ENCODE measurements at regions not wholly inside any gene's neighbourhood (a gene's known extent, or its start where the extent isn't known, plus 50 kb on each side); places are given as distances from the start of the nearest gene placed in this dataset.

DNA sequence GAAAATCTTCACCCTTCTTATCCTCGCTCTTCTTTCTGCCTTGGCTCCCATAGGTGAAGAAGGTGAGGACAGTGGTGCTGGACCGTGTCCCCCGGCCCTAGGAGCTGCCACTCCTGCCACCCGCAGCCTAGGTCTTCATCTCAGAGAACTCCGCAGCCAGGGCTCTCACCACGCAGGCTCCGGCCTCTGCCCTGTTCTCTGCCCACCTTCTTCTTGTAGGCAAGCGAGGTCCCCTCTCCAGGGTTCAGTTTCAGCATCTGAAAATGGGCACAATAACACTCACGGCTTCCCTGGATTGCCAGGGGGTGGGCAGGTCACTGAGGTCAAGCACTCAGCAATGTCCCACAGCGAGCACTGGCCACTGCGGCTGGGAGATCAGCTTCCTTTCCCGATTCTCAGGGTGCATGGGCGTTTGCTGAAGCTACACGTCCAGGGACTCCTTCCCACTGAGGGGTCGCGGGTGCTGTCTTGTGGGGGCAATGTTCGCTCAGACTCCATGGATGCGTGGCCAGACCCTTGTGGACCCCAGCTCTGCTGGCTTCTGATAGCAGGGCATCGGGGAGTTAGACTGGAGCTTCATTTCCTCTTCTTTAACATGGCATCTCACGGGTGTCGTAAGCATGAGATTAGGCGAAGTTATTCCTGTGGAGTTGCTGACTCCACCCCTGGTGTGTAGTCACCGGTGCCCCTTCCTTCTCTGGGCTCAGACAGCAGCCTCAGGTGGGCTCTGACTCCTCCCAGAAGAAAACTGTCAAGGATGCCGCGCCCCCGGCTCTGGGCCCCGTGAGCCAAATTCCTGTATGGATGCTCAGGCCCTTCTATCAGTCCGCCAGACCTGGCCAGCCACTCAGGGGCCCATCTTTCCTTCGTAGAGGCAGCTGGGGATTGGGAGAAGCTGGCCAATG, 145.1 kb upstream of the IRX2 start:
- Histone ChIP-seq H3K4me3 (ENCODE audit: low read length) (no peak overlapping the region), H3K4me1 (ENCODE audit: insufficient read depth, low read length) (no peaks in the 10 kb centered on the region), H3K36me3 (ENCODE audit: insufficient read depth, low read length) (no peaks in the 10 kb centered on the region), H2AFZ (ENCODE audit: low read depth, low read length) (no peak overlapping the region), H3K27me3 (ENCODE audit: insufficient read depth, low read length) (no peaks in the 10 kb centered on the region), H3K9me3 (ENCODE audit: low read length) (no peaks in the 10 kb centered on the region)

DNA sequence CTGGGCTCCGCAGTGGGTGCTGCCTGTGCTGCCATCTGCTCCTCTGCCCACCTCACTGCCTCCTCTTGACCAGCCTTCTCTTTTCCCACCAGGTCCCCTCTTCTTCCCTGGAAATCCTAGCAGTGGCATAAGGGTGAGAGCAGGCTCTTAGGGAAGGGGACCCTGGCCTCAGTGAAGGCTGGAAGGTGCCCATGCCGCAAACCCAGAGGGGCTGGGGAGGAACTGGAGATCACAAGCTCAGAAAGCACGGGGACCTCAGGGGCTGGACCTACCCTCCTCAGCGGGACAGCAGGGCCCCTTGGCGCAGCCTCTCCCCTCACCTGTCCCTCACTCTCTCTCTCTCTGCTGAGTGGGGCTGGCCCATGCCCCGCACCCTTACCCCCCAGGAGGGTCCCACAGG, 144.4 kb upstream of the IRX2 start:
- no peaks in the 10 kb centered on the region for H3K36me3 ChIP-seq (ENCODE audit: insufficient read depth, low read length)
- H3K4me3 ChIP-seq (ENCODE audit: low read length), result no peak overlapping the region
- no peaks in the 10 kb centered on the region for H3K27me3 ChIP-seq (ENCODE audit: insufficient read depth, low read length)
- no peaks in the 10 kb centered on the region for H3K4me1 ChIP-seq (ENCODE audit: insufficient read depth, low read length)
- H2AFZ ChIP-seq (ENCODE audit: low read depth, low read length), result no peak overlapping the region
- H3K9me3 ChIP-seq (ENCODE audit: low read length), result no peaks in the 10 kb centered on the region

DNA sequence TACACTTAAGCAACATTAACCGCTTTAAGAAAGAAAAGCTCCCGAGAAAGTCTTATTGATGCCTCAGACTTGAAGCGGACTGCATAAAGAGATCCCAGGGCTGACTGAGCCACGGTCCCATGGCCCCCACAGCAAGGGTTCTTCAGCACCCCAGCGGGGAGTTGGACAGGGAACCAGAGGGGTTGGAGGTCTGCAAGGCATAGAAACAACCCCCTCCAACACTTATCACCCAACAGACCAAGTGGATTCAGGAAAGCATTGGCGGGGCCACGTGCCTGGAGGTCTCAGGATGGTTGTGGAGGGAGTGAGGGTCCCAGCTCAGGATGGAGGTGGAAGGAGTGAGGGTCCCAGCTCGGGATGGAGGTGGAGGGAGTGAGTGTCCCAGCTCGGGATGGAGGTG, 143.7 kb upstream of the IRX2 start:
- H3K9me3 ChIP-seq (ENCODE audit: low read length), result no peaks in the 10 kb centered on the region
- H3K27me3 ChIP-seq (ENCODE audit: insufficient read depth, low read length), result no peaks in the 10 kb centered on the region
- no peak overlapping the region for H3K4me3 ChIP-seq (ENCODE audit: low read length)
- H3K36me3 ChIP-seq (ENCODE audit: insufficient read depth, low read length), result no peaks in the 10 kb centered on the region
- no peaks in the 10 kb centered on the region for H3K4me1 ChIP-seq (ENCODE audit: insufficient read depth, low read length)
- no peak overlapping the region for H2AFZ ChIP-seq (ENCODE audit: low read depth, low read length)

DNA sequence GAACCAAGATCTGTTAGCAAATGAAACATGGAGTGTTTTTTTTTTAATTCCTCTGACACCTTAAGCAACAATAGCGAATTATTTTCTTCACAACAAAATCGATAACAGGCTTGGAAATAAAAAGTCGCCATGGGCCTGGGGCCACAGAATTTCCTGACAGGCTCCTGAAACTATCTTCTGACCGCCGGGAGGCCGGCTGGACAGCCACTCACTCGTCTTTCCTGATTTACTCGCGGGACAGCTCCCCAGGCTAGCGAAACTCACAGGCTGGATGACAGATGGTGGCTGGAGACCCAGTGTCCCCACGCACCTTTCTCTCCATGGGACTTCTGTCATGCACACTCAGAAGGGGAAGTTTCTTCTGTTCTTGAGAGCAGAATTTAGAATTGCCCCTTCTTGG, 143.3 kb upstream of the IRX2 start:
- H3K9me3 ChIP-seq (ENCODE audit: low read length), result no peaks in the 10 kb centered on the region
- H3K4me1 ChIP-seq (ENCODE audit: insufficient read depth, low read length), result no peaks in the 10 kb centered on the region
- H3K36me3 ChIP-seq (ENCODE audit: insufficient read depth, low read length), result no peaks in the 10 kb centered on the region
- no peak overlapping the region for H3K4me3 ChIP-seq (ENCODE audit: low read length)
- H3K27me3 ChIP-seq (ENCODE audit: insufficient read depth, low read length), result no peaks in the 10 kb centered on the region
- H2AFZ ChIP-seq (ENCODE audit: low read depth, low read length), result no peak overlapping the region

DNA sequence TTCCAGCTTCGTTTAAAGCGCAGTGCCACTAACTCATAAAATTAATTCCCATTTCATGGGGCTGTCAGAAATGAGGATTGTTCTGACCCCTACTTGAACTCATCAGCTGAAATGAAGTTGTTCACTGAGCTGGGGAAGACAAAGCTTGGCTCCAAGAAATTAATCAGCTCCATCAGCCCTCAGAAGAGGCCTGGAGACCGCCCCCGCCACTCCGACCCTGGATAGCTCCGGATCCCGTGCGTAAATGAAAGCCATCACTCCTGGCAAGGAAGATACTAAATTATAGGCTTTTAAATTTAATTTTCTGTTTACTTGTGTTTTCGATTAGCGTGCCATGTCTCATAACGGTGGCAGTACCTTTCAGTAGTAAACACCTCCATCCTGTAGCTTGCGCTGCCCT, 142.8 kb upstream of the IRX2 start:
- no peaks in the 10 kb centered on the region for H3K9me3 ChIP-seq (ENCODE audit: low read length)
- no peak overlapping the region for H2AFZ ChIP-seq (ENCODE audit: low read depth, low read length)
- H3K27me3 ChIP-seq (ENCODE audit: insufficient read depth, low read length), result no peaks in the 10 kb centered on the region
- H3K4me3 ChIP-seq (ENCODE audit: low read length), result no peak overlapping the region
- no peaks in the 10 kb centered on the region for H3K36me3 ChIP-seq (ENCODE audit: insufficient read depth, low read length)
- no peaks in the 10 kb centered on the region for H3K4me1 ChIP-seq (ENCODE audit: insufficient read depth, low read length)

DNA sequence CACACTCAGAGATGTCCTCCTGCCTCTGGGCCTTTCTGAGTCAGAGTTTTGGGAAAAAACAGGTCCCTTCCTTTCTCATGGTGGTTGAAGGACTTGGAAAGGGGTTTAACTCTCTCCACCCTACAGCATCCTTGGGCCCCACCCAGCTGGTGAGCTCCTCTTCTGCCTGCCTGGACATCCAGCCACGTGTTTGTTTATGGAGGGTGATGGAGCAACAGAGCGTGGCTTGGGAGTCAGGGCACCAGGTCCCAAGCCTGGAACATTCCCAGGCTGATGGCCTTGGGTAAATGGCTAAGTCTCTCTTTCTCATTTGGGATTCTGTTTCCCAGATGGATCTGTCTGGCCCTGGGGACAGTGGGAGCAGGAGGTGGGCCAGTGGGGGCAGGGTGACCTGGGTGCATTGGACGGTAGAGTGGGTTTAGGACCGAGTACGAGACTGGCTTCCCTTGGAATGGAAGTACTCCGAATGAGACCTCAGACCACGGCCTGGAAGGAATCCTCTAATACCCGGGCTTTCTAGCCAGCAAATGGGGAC, 141.1 kb upstream of the IRX2 start:
- H3K36me3 ChIP-seq (ENCODE audit: insufficient read depth, low read length), result no peaks in the 10 kb centered on the region
- H2AFZ ChIP-seq (ENCODE audit: low read depth, low read length), result no peak overlapping the region
- H3K9me3 ChIP-seq (ENCODE audit: low read length), result no peaks in the 10 kb centered on the region
- no peak overlapping the region for H3K4me3 ChIP-seq (ENCODE audit: low read length)
- H3K27me3 ChIP-seq (ENCODE audit: insufficient read depth, low read length), result no peaks in the 10 kb centered on the region
- no peaks in the 10 kb centered on the region for H3K4me1 ChIP-seq (ENCODE audit: insufficient read depth, low read length)

DNA sequence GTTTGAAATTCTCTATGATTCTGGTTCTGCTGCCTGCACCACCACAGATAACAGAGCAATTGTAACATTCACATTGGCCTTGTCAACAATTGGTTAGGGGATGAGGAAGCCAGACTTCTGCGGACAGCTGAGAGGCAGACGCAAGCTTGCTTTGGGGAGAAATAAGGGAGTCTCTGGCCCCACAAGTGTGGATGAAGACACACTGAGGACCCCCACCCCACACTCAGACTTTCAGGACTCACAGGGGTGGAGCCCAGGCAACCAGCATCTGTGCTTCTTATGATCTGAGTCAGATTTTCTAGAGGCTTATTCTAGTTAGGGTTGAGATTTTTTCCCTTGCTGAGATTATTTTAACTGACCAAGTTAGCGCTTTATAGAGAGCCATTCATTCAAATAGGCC, 140.3 kb upstream of the IRX2 start:
- Histone ChIP-seq H3K4me3 (ENCODE audit: low read length) (no peak overlapping the region), H3K4me1 (ENCODE audit: insufficient read depth, low read length) (no peaks in the 10 kb centered on the region), H3K9me3 (ENCODE audit: low read length) (no peaks in the 10 kb centered on the region), H2AFZ (ENCODE audit: low read depth, low read length) (no peak overlapping the region), H3K27me3 (ENCODE audit: insufficient read depth, low read length) (no peaks in the 10 kb centered on the region), H3K36me3 (ENCODE audit: insufficient read depth, low read length) (no peaks in the 10 kb centered on the region)

DNA sequence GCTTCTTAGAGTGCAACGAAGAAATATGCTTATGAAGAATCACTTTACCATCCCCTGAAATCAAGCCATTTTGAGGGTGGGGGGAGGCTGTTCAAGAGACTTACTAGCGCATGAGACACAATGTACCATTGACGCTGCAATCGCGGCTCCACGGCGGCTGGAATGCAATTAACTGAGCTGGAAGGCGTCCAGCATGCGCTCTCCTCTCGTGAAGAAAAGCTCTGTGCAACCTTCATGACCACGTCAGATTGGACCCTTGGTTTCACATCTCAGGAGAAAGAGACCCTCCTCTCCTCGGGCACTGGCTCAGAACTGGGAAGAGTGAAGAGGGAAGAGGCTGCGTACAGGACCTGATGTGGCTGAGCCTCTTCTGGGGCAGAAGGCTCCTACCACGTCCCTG, 138.5 kb upstream of the IRX2 start:
- H3K36me3 ChIP-seq (ENCODE audit: insufficient read depth, low read length), result no peaks in the 10 kb centered on the region
- no peak overlapping the region for H2AFZ ChIP-seq (ENCODE audit: low read depth, low read length)
- H3K4me1 ChIP-seq (ENCODE audit: insufficient read depth, low read length), result no peaks in the 10 kb centered on the region
- no peaks in the 10 kb centered on the region for H3K9me3 ChIP-seq (ENCODE audit: low read length)
- no peak overlapping the region for H3K4me3 ChIP-seq (ENCODE audit: low read length)
- no peaks in the 10 kb centered on the region for H3K27me3 ChIP-seq (ENCODE audit: insufficient read depth, low read length)

DNA sequence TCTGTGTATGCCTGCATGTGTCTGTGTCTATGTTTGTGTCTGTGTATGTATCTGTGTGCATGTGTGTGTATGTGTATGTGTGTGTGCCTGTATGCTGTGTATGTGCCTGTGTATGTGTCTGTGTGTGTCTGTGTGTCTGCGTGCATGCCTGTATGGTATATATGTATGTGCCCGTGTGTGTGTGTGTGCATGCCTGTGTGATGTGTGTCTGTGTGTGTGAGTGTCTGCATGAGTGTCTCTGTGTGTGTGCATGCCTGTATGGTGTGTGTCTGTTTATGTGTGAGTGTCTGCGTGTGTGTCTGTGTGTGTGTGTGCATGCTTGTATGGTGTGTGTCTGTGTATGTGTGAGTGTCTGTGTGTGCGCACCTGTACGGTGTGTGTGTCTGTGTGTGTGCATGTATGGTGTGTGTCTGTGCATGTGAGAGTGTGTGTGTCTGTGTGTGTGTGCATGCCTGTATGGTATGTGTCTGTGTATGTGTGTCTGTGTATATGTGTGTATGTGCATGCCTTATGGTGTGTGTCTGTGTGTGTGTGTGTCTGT, 137.1 kb upstream of the IRX2 start:
- no peaks in the 10 kb centered on the region for H3K9me3 ChIP-seq (ENCODE audit: low read length)
- H3K36me3 ChIP-seq (ENCODE audit: insufficient read depth, low read length), result no peaks in the 10 kb centered on the region
- no peaks in the 10 kb centered on the region for H3K27me3 ChIP-seq (ENCODE audit: insufficient read depth, low read length)
- no peak overlapping the region for H2AFZ ChIP-seq (ENCODE audit: low read depth, low read length)
- H3K4me1 ChIP-seq (ENCODE audit: insufficient read depth, low read length), result no peaks in the 10 kb centered on the region
- H3K4me3 ChIP-seq (ENCODE audit: low read length), result no peak overlapping the region

DNA sequence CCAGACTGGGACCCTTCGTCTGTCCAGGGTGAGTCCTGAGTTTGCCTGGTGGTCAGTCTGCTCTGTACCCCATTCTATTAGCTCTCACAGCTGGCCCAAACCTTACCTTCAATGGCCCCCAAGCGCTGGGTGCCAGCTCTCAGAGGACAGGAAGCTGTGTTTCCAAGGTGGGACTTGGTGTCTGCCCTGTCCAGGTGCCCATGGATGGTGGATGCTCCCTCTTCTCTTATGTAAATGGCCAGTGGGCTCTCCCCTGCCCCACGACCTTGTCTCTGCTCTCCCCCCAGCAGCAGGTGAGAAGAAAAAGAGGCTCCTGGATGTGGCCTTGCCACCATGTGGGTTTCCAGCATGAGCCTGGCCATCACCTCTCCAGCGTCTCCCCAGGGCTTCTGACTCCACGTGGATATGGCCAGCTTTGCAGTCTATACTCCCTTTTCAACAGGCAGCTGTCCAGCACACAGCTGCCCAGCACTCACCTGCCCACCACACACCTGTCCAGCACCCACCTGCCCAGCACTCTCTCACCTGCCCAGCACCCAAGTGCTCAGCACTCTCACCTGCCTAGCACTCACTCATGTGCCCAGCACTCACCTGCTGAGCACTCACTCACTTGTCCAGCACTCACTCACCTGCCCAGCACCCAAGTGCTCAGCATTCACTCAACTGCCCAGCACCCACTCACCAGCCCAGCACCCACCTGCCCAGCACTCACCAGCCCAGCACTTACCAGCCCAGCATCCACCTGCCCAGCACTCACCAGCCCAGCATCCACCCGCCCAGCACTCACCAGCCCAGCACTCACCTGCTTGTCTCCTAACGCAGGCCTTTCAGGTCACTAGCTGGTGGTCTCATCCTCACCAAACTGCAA, 136.2 kb upstream of the IRX2 start:
- no peak overlapping the region for H2AFZ ChIP-seq (ENCODE audit: low read depth, low read length)
- H3K9me3 ChIP-seq (ENCODE audit: low read length), result no peaks in the 10 kb centered on the region
- H3K36me3 ChIP-seq (ENCODE audit: insufficient read depth, low read length), result no peaks in the 10 kb centered on the region
- H3K4me3 ChIP-seq (ENCODE audit: low read length), result no peak overlapping the region
- H3K27me3 ChIP-seq (ENCODE audit: insufficient read depth, low read length), result no peaks in the 10 kb centered on the region
- no peaks in the 10 kb centered on the region for H3K4me1 ChIP-seq (ENCODE audit: insufficient read depth, low read length)

DNA sequence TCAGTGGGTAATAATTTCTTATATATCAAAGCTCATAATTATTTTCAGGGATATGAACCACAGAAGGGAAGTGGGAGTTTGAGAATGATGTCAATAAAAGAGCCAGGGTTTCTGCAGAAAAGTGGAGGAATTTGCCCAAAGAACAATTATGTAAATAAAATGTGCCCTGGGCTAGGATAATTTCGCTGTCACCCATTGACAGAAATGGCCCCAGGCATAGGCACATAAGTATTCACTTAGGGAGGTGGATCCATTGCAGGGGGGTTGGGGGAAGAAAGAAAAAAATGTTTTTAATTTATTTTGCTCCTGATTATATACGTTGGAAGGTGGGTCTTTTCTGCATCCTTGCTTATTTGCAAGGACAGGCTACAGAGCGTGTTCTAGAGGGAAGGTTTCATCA, 135.1 kb upstream of the IRX2 start:
- no peaks in the 10 kb centered on the region for H3K9me3 ChIP-seq (ENCODE audit: low read length)
- H3K4me1 ChIP-seq (ENCODE audit: insufficient read depth, low read length), result no peaks in the 10 kb centered on the region
- H3K4me3 ChIP-seq (ENCODE audit: low read length), result no peak overlapping the region

DNA sequence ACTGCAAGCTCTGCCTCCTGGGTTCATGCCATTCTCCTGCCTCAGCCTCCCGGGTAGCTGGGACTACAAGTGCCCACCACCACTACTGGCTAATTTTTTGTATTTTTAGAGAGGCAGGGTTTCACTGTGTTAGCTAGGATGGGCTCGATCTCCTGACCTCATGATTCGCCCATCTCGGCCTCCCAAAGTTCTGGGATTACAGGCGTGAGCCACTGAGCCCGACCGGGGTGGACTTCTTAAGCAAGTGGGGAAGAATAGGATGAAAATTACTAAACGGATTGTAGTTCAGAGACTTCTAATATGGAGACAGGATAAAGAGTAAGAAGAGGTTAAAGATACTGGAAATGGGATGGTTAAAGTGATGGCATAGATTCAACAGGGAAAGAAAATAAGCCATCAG, 132.3 kb upstream of the IRX2 start:
- H3K36me3 ChIP-seq (ENCODE audit: insufficient read depth, low read length), result no peaks in the 10 kb centered on the region
- no peaks in the 10 kb centered on the region for H3K4me1 ChIP-seq (ENCODE audit: insufficient read depth, low read length)
- no peak overlapping the region for H3K4me3 ChIP-seq (ENCODE audit: low read length)
- H2AFZ ChIP-seq (ENCODE audit: low read depth, low read length), result no peak overlapping the region
- no peaks in the 10 kb centered on the region for H3K27me3 ChIP-seq (ENCODE audit: insufficient read depth, low read length)
- H3K9me3 ChIP-seq (ENCODE audit: low read length), result peaks cover 7% of the 10 kb centered on the region

More for the DNA sequence above, 135.1 kb upstream of the IRX2 start:
- Histone ChIP-seq H2AFZ (ENCODE audit: low read depth, low read length) (no peak overlapping the region), H3K36me3 (ENCODE audit: insufficient read depth, low read length) (no peaks in the 10 kb centered on the region), H3K27me3 (ENCODE audit: insufficient read depth, low read length) (no peaks in the 10 kb centered on the region)

DNA sequence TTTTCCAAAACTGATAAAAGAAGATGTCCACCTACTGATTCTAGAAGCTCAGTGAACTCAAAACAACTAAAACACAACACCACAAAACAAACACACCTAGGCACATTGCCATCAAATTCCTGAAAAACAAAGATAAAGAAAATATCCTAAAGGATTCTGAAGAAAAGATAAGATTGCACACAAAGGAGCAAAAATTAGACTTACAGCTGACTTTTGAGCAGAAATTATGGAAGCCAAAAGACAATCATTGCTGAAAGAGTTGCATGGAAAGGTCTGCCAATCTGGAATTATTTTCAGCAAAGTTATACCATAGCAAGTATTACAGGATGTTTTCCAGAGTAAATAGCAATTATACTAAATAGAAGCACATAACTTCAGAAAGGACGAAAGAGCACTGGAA, 128.2 kb upstream of the IRX2 start:
- no peaks in the 10 kb centered on the region for H3K36me3 ChIP-seq (ENCODE audit: insufficient read depth, low read length)
- H3K27me3 ChIP-seq (ENCODE audit: insufficient read depth, low read length), result peaks cover 3% of the 10 kb centered on the region
- no peaks in the 10 kb centered on the region for H3K4me1 ChIP-seq (ENCODE audit: insufficient read depth, low read length)
- no peak overlapping the region for H3K4me3 ChIP-seq (ENCODE audit: low read length)
- no peak overlapping the region for H2AFZ ChIP-seq (ENCODE audit: low read depth, low read length)
- H3K9me3 ChIP-seq (ENCODE audit: low read length), result peaks cover 7% of the 10 kb centered on the region

All from neuron (in vitro differentiated cells).